Suppressor macrophage treated with lipopolysaccharide for 4 hours (primary cell): ENCODE measurements at regions not wholly inside any gene's neighbourhood (a gene's known extent, or its start where the extent isn't known, plus 50 kb on each side); places are given as distances from the start of the nearest gene placed in this dataset.

Experiments used
- DNase-seq: peaks from one replicate; pipeline ENCODE4 v3.0.0-alpha.2; 2020

- no peak for DNase-seq
These were observed 207.9 kb downstream of the SAMD5 start for GRCh38 chr6:147716434-147716833.

GRCh38 chr6:147717991-147718390 lies 209.5 kb downstream of the SAMD5 start:
- DNase-seq, result no peak

- no peak for DNase-seq
These were observed 213.7 kb downstream of the SAMD5 start for GRCh38 chr6:147722158-147722557.

- DNase-seq, result no peak
These were observed 216.0 kb downstream of the SAMD5 start for GRCh38 chr6:147724454-147724853.

GRCh38 chr6:147726342-147726741 lies 217.9 kb downstream of the SAMD5 start:
- no peak for DNase-seq

GRCh38 chr6:147728903-147729302 lies 220.4 kb downstream of the SAMD5 start:
- DNase-seq, result no peak

GRCh38 chr6:147733686-147734085 lies 225.2 kb downstream of the SAMD5 start:
- DNase-seq, result no peak

GRCh38 chr6:147734151-147734550 lies 225.7 kb downstream of the SAMD5 start:
- DNase-seq, result no peak

GRCh38 chr6:147735924-147736323 lies 227.4 kb downstream of the SAMD5 start:
- DNase-seq, result no peak

GRCh38 chr6:147737115-147737514 lies 228.6 kb downstream of the SAMD5 start:
- no peak for DNase-seq

GRCh38 chr6:147738099-147738498 lies 229.6 kb downstream of the SAMD5 start:
- DNase-seq, result no peak

- no peak for DNase-seq
These were observed 230.1 kb downstream of the SAMD5 start for GRCh38 chr6:147738516-147739162.

GRCh38 chr6:147740326-147740725 lies 231.8 kb downstream of the SAMD5 start:
- DNase-seq, result no peak

GRCh38 chr6:147740916-147741315 lies 232.4 kb downstream of the SAMD5 start:
- DNase-seq, result no peak

GRCh38 chr6:147741389-147741788 lies 232.9 kb downstream of the SAMD5 start:
- DNase-seq, result no peak

GRCh38 chr6:147742440-147742839 lies 233.9 kb downstream of the SAMD5 start:
- DNase-seq, result no peak

GRCh38 chr6:147744012-147744411 lies 235.5 kb downstream of the SAMD5 start:
- DNase-seq, result no peak

- no peak for DNase-seq
These were observed 240.8 kb downstream of the SAMD5 start for GRCh38 chr6:147749331-147749730.

GRCh38 chr6:147750413-147750812 lies 241.9 kb downstream of the SAMD5 start:
- DNase-seq, result no peak

GRCh38 chr6:147751232-147751631 lies 242.7 kb downstream of the SAMD5 start:
- DNase-seq, result no peak

GRCh38 chr6:147752689-147753403 lies 244.4 kb downstream of the SAMD5 start:
- DNase-seq, result no peak

GRCh38 chr6:147755999-147756398 lies 247.5 kb downstream of the SAMD5 start:
- no peak for DNase-seq

GRCh38 chr6:147756891-147757290 lies 248.4 kb downstream of the SAMD5 start:
- no peak for DNase-seq

- no peak for DNase-seq
These were observed 248.8 kb downstream of the SAMD5 start for GRCh38 chr6:147757291-147757690.

- DNase-seq, result no peak
These were observed 249.8 kb downstream of the SAMD5 start for GRCh38 chr6:147758303-147758702.
